Stimulated activated CD4-positive, alpha-beta T cell treated with anti-CD3 and anti-CD28 coated beads, Interleukin-4, amount 100 ng/mL, for 1 hour (primary cell): ENCODE measurements at regions not wholly inside any gene's neighbourhood (a gene's known extent, or its start where the extent isn't known, plus 50 kb on each side); places are given as distances from the start of the nearest gene placed in this dataset.
"Not testable (repeated sequence)": the region's sequence is repeated elsewhere in the genome, so short reads cannot be mapped to it uniquely, and the experiment has no call there.

Experiments used
- DNase-seq: peaks from one replicate; pipeline ENCODE4 v3.0.0-alpha.2; 2020

GRCh38 chr12:9448648-9449047 is 159.1 kb downstream of the KLRB1 start:
- not testable (repeated sequence) for DNase-seq

DNA sequence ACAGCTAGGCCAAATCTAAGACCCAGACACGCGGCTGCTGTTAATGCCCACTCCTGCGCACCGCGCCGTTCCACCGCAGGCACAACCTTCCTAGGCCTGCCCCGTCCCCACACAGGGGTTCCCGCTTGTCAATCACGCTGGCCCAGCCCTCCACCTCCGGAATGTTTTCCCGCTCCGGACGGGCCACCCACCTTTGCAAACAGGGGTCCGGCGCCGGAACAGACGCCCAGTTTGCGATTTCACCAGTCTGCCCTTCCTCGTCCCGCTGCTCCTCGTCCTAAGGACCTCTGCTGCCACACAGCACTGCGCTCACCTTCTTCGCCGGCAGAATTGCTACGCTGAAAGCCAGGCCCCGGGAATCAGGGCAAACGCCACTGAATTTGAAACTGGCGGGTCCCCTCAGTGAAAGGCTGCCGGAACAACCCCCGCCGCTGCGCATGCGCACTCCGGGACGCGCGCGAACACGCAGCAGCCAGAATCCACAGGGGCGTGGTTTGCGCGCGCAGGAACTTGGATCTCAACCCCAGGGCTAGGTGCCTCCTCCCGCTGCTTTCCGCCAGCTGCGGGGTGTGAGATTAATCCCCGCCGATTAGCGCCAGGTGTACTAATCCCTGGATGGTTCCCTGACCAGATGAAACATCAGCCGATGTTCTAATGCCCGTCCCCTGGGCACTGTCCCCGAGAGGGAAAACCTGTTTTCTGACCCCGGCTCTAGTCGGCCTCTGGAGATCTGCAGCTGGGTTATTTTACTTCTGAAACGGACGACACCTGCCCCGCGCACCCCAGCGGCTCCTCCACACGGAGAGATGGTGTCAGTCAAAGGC is 159.7 kb downstream of the KLRB1 start:
- DNase-seq = peak; percentile 90

DNA sequence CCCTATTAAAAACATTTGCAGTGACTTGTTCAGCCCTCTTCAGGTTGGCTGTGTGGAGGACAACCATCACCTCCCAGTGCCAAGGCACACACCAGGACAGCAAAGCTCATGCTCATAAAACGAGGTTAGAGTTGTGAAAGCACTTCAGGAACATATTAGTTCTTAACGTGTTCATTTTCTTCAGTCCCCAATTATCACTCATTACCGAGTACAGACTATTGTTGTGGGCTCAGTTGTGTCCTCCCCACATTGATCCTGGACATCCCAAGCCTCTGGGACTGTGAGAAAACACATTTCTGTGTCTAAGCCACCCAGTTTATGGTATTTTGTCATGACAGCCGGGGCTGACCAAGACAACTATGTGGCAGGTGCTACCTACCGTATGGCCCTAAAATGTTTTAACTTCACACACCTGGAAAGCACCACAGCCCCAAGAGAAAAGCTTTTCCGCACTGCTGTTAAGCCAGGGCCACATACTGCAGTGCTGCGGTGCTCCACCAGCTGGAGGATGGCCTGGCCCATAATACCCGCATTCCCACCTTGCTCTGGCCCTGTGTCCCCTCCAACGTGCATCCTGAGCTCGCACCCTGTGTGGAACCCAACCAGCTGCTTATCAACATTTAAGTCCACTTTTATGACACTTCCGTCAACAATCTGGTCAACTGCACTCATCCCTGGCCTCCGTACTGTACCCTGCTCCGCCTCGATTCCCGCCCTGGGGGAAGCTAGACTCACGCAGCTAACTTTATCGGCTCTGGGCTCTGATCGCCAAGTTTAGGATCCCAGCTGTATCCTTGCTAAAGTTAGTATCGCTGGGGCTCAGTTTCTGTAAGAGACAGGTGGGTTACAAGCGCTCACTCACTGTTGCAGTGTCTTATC is 160.6 kb downstream of the KLRB1 start:
- DNase-seq = not testable (repeated sequence)

DNA sequence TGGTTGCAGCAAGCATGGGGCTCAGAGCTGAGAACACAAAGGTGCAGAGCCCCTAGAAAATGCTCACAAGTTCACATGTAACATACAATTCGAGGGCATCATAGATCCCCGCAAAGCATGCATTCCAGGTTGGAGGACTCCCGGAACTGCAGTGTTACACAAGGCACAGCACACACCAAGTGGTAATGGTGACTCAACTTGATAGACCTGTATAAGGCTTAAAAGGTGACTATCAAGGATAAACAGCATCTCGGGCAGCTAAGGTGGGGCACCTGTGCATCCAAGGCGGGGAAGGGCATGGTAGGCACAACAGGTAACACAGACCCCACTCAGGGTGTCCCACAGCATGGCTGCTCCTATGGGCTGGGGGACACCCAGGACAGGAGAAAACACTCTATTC is 167.3 kb downstream of the KLRB1 start:
- DNase-seq = not testable (repeated sequence)

DNA sequence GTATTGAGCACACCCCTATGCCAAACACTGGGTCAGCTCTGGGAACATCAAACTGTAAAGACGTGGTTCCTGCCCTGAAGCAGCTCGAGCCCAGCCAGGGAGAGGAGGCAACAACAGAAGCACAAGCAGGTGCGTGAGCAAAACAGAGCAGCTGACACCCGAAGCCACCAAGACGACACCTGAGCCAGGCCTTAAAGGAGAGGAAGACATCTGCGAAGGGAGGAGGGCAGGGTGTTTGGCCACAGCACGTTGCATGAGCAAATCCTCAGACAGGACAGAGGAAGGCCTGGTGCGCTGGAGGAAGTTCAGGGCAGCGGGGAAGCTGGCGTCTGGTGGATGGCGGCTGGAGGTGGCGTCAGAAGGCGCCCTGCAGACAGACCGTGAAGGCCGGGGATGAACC is 172.0 kb downstream of the KLRB1 start:
- not testable (repeated sequence) for DNase-seq

DNA sequence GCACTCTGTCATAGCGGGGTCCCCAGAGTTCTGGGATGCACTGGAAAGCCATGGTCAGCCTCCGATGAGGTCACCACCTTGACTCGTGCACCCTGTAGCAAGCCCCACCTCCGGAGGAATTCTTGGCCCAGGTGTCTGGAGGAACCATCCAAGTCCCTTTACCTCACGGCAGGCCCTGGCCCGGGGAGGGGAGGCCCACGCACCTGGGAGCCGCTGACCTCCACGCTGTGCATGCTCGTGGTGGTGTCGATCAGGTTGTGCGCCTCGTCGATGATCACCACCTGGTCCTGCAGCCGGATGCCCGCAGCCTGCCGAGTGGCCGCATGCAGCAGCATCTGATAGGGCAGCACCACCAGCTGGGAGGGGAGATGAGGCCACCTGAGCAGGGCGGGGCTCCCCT is 177.3 kb downstream of the KLRB1 start:
- not testable (repeated sequence) for DNase-seq

- not testable (repeated sequence) for DNase-seq
Observed at GRCh38 chr12:9428856-9429255, 178.9 kb downstream of the KLRB1 start.

DNA sequence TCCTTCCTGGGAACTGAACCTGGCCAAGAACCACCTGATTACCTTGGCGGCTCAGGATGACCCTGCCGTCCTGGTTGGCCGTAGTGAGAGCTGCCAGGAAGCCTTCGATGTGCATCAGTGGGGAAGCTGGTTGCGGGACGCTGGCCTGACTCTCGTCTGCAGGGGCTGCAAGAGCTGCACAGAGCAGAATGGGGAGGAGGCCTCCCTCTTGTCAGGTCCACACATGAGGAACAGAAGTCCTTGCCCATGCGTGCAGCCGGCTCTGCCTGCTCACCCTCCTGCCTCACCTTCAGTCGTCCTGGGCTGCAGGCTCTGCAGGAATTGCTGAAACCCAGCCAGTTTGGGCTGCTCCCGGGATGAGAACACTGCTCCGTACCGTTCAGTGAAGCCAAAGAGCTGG is 182.3 kb downstream of the KLRB1 start:
- DNase-seq = not testable (repeated sequence)

DNA sequence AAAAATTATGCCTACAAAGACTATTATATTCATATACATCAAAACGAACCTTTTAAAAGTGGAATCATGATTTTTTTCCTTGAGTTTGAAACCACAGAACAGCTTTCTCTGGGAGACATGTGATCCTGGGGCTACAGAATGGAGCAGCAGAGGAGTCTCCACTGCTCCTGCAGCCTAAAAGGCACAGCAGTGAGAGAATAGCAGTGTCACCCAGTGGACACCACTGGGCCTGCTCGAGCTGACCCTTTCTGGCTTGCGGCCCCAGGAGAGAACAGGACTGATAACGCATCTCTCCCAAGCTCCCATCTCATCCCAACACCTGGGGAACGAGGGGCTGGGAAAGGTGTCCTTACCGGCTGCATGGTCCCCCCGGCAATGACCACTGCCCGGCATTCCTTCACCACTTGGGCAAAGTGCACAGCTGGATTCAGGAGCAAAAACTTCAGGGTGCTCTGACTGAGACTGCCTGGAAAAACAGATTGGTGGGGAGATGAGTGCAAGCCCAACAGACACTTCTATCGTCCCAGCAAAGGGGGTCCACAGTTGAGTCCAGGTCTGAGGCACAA is 183.5 kb downstream of the KLRB1 start:
- not testable (repeated sequence) for DNase-seq

DNA sequence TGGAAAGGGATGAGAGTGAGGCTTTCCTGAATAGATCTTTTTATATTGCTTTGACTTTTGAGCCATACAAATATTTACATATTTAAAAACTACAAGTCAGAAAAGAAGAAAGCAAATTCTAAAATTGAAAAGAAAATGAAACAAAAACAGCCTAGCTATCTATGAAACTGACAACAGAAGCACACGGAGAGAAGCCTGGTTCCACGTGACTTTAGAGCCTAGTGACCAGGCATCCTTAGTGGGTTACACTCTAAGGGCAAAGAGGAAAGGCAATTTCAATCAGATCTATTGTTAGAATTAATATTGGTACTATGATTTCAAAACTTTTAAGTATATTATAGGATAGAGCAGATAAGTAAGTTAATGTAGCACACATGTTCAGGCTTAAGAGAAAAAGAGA is 185.0 kb downstream of the KLRB1 start:
- not testable (repeated sequence) for DNase-seq

DNA sequence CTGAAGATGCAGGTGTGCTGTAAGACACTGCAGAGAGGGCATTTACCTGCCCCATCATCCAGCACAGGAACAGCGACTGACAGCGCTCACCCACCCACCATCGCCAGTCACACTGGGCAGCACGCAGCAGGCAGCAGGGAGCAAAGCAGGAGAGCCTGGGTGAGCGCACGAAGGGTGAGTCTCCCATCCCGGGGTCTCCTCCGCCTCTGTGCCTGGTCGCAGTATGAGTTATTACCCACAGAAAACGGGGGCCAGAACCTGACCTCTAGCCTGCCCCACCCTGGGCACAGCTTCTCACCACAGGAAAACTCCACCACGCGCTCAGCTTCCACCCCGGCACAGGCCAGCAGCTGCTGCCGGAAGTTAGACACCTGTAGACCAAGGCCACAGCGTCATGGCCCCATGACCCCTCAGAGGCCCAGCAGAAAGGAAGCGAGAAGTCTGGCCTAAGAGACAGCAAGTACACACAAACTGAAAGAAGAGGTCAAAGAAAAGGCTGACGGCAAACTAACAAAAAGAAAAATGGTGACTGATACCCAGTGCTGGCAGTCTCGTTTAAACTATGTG is 186.1 kb downstream of the KLRB1 start:
- DNase-seq = not testable (repeated sequence)

DNA sequence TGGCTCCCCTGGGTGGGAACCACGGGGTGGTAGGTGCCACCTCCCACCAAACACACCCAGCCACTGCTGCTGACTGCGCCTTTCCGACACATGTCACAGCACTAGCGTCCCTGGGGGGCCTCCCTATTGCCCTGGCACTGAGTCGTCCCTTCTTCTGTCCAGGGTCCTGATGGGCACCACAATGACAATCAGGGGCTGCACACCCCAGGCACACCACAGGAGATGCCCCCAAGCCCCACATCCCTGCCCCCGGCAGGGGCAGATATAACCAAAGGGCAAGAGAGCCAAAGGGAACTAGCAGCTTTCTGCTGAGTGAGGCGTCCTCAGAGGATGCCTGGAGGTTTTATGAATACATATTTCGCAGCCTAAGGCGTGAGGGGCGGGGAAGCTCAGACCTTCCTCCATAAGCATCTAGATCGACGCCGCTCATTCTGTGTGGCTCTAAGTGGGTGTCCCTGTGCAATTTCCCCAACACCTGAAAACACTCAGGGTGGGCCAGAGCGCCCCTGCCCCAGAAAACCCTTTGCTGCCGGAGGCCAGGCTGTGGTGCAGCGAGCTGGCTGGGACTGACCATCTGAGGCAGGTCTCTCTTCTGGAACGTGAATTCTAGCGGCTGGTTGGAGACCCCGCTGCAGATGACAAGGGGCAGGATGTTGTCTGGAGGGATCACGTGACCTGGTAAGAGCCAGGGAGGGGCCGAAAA is 186.7 kb downstream of the KLRB1 start:
- not testable (repeated sequence) for DNase-seq

DNA sequence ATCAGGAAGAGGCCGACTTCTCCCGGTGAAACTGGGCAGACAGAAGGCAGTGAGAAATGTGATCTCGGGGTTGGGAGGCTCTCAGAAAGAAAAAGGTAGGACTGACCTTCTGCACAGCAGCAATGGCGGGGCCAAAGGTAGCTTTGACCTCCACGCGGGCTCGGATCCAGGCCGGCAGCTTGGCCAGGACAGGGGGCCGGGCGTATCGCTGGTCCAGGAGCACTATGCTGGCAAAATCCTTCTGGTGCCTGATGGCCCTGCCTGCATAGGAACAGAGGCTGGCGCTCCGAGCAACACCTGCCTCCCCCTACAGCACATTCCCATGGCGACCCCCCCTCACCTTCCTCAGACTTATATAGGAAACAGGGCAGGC is 189.1 kb downstream of the KLRB1 start:
- DNase-seq = not testable (repeated sequence)

DNA sequence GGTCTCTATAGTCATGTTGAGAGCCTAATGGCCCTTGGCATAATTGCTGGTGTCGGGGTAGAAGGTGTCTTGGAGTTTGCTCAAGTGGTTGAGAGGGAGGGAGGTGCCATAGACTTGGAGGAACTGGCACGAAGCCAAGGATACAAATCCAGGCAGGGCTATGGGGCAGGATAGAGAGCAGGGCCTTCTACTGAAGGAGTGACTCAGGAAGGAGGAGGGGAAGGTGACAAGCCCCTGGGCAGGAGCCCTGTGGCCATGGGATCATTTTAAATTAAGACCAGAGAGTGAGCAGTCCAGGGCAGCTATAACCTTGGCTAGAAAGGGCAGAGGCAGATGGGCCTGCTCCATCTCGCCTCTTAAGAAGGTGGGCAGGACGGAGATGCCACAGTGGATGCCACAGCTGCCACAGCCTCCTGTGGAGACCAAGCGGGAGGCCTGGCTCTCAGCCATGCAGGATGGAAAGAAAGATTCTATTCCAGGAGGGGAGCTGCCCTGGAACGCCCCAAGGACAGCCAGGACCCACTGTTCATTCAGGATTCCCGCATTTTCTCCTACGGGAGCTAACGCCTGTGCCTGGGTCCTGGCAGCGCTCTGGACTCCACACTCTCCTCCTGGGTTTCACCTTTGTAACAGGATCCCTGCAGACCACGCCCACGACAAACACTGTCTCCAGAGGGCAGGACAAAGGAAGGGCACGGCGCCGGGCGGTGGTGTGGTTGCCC is 189.6 kb downstream of the KLRB1 start:
- DNase-seq = not testable (repeated sequence)

DNA sequence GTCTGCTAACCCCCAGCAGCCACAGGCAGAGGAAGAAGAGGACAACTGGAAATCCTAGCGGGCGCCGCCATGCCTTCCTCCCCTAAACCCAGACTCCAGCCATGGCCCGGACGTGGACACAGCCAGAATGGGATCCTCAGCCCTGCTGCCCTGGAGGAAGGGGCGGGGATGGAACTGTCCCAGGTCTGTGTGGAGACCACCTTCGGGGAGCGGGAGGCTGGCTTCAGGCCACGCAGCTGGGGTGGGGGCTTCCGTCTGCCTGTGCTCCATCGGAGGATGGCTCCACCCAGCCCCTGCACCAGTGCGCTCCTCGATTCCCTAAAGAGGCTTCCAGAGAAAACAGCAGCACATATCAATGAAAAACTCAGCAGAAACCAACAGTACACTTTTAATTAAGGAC is 190.4 kb downstream of the KLRB1 start:
- not testable (repeated sequence) for DNase-seq

- not testable (repeated sequence) for DNase-seq
Observed at GRCh38 chr12:9416346-9416745, 191.4 kb downstream of the KLRB1 start.

- DNase-seq = not testable (repeated sequence)
Observed at GRCh38 chr12:9415898-9416297, 191.8 kb downstream of the KLRB1 start.

GRCh38 chr12:9413862-9414261 is 193.9 kb downstream of the KLRB1 start:
- DNase-seq = not testable (repeated sequence)

DNA sequence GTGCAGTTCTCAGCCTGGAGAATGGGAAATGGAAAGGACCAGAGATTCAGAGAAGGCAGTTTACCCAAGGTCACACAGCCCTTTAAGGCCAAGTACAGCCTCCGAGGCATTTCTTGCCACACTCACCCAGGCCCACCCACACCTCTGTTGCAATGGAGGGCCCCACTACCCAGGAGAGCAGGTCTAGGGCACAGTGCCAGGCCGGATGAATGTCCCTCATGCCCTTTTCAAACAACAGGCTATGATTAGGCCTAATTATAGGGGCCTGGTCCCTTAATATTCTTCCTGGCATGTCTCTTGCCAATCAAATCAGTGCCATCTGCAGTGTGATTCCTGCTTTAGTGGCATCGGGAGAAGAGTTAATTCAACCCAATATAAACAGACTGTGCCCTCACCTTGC is 195.3 kb downstream of the KLRB1 start:
- DNase-seq = not testable (repeated sequence)

GRCh38 chr12:9411616-9412268 is 196.0 kb downstream of the KLRB1 start:
- not testable (repeated sequence) for DNase-seq

DNA sequence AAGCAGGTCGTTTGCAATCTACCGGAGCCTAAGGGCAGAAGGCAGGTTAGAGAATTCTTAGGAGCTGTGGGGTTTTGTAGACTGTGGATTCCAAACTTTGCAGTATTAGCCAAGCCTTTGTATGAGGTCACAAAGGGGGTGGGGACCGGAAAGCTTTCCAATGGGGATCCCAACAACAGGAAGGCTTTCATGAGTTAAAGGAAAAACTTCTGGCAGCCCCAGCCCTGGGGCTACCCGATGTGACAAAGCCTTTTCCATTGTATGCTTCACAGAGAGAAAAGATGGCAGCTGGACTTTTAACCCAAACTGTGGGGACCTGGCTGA is 199.2 kb upstream of the PZP start:
- DNase-seq = not testable (repeated sequence)
